IPS-20b (cell line): ENCODE measurements at regions not wholly inside any gene's neighbourhood (a gene's known extent, or its start where the extent isn't known, plus 50 kb on each side); places are given as distances from the start of the nearest gene placed in this dataset.

Experiments used
- H3K27ac ChIP-seq: one replicate; pipeline ENCODE4 v1.5.1; 2013; ENCODE audit warnings: low read length
- H3K27me3 ChIP-seq: 2 replicates; pipeline ENCODE4 v1.6.1; 2013; ENCODE audit warnings: mild to moderate bottlenecking, low read length, inconsistent platforms; ENCODE audit not compliant: insufficient read depth
- H3K36me3 ChIP-seq: 2 replicates; pipeline ENCODE4 v1.6.1; 2013; ENCODE audit warnings: low read depth, mild to moderate bottlenecking, inconsistent platforms, low read length, moderate library complexity; ENCODE audit not compliant: insufficient read depth
- H3K4me1 ChIP-seq: 2 replicates; pipeline ENCODE4 v1.6.1; 2013; ENCODE audit warnings: mild to moderate bottlenecking, control low read depth, inconsistent platforms, low read length, moderate library complexity; ENCODE audit not compliant: insufficient read depth
- H3K4me3 ChIP-seq: 2 replicates; pipeline ENCODE4 v1.5.1; 2013; ENCODE audit warnings: mild to moderate bottlenecking, low read length, inconsistent platforms
- H3K9ac ChIP-seq: 2 replicates; pipeline ENCODE4 v1.6.1; 2013; ENCODE audit warnings: low read depth, mild to moderate bottlenecking, inconsistent platforms, low read length, moderate library complexity
- H3K9me3 ChIP-seq: 2 replicates; pipeline ENCODE4 v1.6.1; 2013; ENCODE audit warnings: mild to moderate bottlenecking, low read depth, low read length, inconsistent platforms; ENCODE audit not compliant: insufficient read depth

DNA sequence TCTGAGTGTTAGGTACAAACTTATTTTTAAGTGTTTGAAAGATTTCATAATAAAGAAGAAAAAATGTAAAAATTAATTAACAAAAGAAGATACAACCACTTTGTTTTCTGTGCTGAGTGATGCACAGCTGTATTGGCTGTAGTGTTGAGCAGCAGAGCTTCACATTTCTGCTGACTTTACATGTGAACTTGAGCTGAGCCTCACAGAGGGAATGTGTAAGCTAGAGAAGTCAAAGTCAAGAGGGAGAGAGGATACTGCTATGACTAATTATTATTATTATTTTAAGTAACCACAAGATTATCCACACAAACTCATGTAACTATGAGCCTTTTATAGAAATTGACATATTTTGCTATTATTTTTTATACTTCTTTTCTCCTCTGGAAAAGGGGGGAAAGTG lies 159.1 kb upstream of the ZSWIM2 start:
- H3K4me3 ChIP-seq, result no peak overlapping the region
- no peak overlapping the region for H3K27ac ChIP-seq
- H3K36me3 ChIP-seq, result no peaks in the 10 kb centered on the region
- no peaks in the 10 kb centered on the region for H3K27me3 ChIP-seq
- no peaks in the 10 kb centered on the region for H3K4me1 ChIP-seq
- H3K9me3 ChIP-seq, result no peaks in the 10 kb centered on the region
- no peak overlapping the region for H3K9ac ChIP-seq

- Histone ChIP-seq H3K27me3 (no peaks in the 10 kb centered on the region), H3K4me1 (no peaks in the 10 kb centered on the region), H3K4me3 (no peak overlapping the region), H3K9me3 (no peaks in the 10 kb centered on the region), H3K27ac (no peak overlapping the region), H3K36me3 (no peaks in the 10 kb centered on the region), H3K9ac (no peak overlapping the region)
These were observed 154.6 kb upstream of the ZSWIM2 start for GRCh38 chr2:187003611-187004010.

GRCh38 chr2:187003038-187003554 lies 154.1 kb upstream of the ZSWIM2 start:
- no peak overlapping the region for H3K27ac ChIP-seq
- H3K27me3 ChIP-seq, result no peaks in the 10 kb centered on the region
- no peak overlapping the region for H3K9ac ChIP-seq
- H3K4me3 ChIP-seq, result no peak overlapping the region
- H3K9me3 ChIP-seq, result no peaks in the 10 kb centered on the region
- no peaks in the 10 kb centered on the region for H3K36me3 ChIP-seq
- H3K4me1 ChIP-seq, result no peaks in the 10 kb centered on the region

- Histone ChIP-seq H3K27ac (no peak overlapping the region), H3K9ac (no peak overlapping the region), H3K4me3 (no peak overlapping the region), H3K36me3 (no peaks in the 10 kb centered on the region), H3K9me3 (no peaks in the 10 kb centered on the region), H3K27me3 (no peaks in the 10 kb centered on the region), H3K4me1 (no peaks in the 10 kb centered on the region)
These were observed 153.3 kb upstream of the ZSWIM2 start for GRCh38 chr2:187002242-187002641.

DNA sequence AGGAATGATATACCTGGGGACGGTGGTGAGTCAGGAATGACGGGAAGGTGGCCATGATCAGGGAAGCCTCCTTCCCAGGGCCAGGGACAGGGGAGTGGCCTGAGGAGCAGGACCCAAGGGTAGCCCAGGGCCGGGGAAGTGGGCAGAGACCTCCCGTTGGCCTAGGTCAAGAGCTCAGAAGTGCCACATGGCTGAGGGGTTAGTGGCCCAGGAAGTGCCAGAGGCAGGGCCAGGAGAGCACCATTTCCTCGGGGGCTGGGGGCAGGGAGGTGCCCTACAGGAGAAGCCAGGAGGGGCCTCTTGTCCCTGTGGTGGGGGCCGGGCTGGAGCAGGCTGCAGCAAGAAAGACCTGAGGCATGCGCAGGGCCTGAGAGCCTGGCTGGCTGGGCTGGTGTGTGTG lies 152.3 kb upstream of the ZSWIM2 start:
- Histone ChIP-seq H3K27ac (no peak overlapping the region), H3K4me3 (no peak overlapping the region), H3K27me3 (no peaks in the 10 kb centered on the region)

GRCh38 chr2:186995092-186995491 lies 146.1 kb upstream of the ZSWIM2 start:
- no peaks in the 10 kb centered on the region for H3K4me1 ChIP-seq
- H3K9ac ChIP-seq, result no peak overlapping the region
- H3K9me3 ChIP-seq, result no peaks in the 10 kb centered on the region

More for the DNA sequence above, 152.3 kb upstream of the ZSWIM2 start:
- H3K9ac ChIP-seq, result no peak overlapping the region
- H3K36me3 ChIP-seq, result no peaks in the 10 kb centered on the region
- H3K4me1 ChIP-seq, result no peaks in the 10 kb centered on the region
- H3K9me3 ChIP-seq, result no peaks in the 10 kb centered on the region

GRCh38 chr2:186992597-186992996 lies 143.6 kb upstream of the ZSWIM2 start:
- Histone ChIP-seq H3K27ac (no peak overlapping the region), H3K36me3 (no peaks in the 10 kb centered on the region), H3K4me3 (no peak overlapping the region), H3K27me3 (no peaks in the 10 kb centered on the region), H3K9ac (no peak overlapping the region), H3K4me1 (no peaks in the 10 kb centered on the region), H3K9me3 (no peaks in the 10 kb centered on the region)

More at GRCh38 chr2:186995092-186995491, 146.1 kb upstream of the ZSWIM2 start:
- Histone ChIP-seq H3K36me3 (no peaks in the 10 kb centered on the region), H3K27ac (no peak overlapping the region), H3K27me3 (no peaks in the 10 kb centered on the region), H3K4me3 (no peak overlapping the region)

GRCh38 chr2:186991766-186992417 lies 142.9 kb upstream of the ZSWIM2 start:
- Histone ChIP-seq H3K27me3 (no peaks in the 10 kb centered on the region), H3K36me3 (no peaks in the 10 kb centered on the region), H3K27ac (no peak overlapping the region), H3K4me3 (no peak overlapping the region), H3K9ac (no peak overlapping the region), H3K4me1 (no peaks in the 10 kb centered on the region), H3K9me3 (no peaks in the 10 kb centered on the region)

- Histone ChIP-seq H3K36me3 (no peaks in the 10 kb centered on the region), H3K4me3 (no peak overlapping the region), H3K27me3 (no peaks in the 10 kb centered on the region), H3K9ac (no peak overlapping the region), H3K27ac (no peak overlapping the region), H3K9me3 (no peaks in the 10 kb centered on the region), H3K4me1 (no peaks in the 10 kb centered on the region)
These were observed 136.0 kb upstream of the ZSWIM2 start for GRCh38 chr2:186984966-186985365.

DNA sequence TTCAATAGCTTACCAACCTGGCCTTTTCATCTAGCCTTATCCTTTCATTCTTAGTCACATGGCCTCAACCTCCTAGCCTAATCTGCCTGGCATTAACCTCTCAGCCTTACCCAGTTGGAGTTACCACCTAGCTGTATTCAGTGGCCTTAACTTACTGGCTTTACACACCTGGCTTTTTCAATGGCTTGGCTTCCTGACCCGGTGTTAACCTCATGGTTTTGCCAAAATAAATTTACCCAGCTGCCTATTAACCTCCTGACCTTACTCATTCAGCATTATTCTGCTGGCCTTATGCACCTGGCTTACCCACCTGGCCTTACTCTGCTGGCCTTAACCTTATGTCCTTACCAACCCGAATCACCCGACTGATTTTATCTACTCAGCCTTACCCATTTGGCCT lies 135.5 kb upstream of the ZSWIM2 start:
- Histone ChIP-seq H3K27me3 (no peaks in the 10 kb centered on the region), H3K9ac (no peak overlapping the region), H3K4me1 (no peaks in the 10 kb centered on the region), H3K36me3 (no peaks in the 10 kb centered on the region), H3K4me3 (no peak overlapping the region), H3K27ac (no peak overlapping the region), H3K9me3 (no peaks in the 10 kb centered on the region)

- H3K27me3 ChIP-seq, result no peaks in the 10 kb centered on the region
These were observed 132.0 kb upstream of the ZSWIM2 start for GRCh38 chr2:186980787-186981550.

DNA sequence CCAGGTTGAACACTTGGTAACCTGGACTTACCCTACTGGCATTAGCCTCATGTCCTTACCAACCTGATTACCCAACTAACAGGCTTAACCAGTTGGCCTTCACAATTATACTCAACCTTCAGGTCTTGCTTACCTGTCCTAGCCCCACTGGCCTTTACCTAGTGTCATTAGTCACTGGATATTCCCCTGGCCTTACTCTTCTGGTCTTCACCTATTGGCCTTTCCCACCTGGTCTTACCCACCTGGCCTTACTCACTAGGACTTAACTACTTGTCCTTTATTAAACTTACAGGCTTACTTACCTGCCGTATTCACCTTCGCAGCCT lies 131.1 kb upstream of the ZSWIM2 start:
- no peaks in the 10 kb centered on the region for H3K4me1 ChIP-seq
- no peaks in the 10 kb centered on the region for H3K9me3 ChIP-seq
- H3K36me3 ChIP-seq, result no peaks in the 10 kb centered on the region
- no peak overlapping the region for H3K27ac ChIP-seq
- no peak overlapping the region for H3K4me3 ChIP-seq
- H3K9ac ChIP-seq, result no peak overlapping the region
- H3K27me3 ChIP-seq, result no peaks in the 10 kb centered on the region

More at GRCh38 chr2:186980787-186981550, 132.0 kb upstream of the ZSWIM2 start:
- H3K9ac ChIP-seq, result no peak overlapping the region
- H3K27ac ChIP-seq, result no peak overlapping the region
- H3K36me3 ChIP-seq, result no peaks in the 10 kb centered on the region
- no peaks in the 10 kb centered on the region for H3K4me1 ChIP-seq
- no peaks in the 10 kb centered on the region for H3K9me3 ChIP-seq
- H3K4me3 ChIP-seq, result no peak overlapping the region
